HepG2 (cell line): ENCODE measurements at regions not wholly inside any gene's neighbourhood (a gene's known extent, or its start where the extent isn't known, plus 50 kb on each side); places are given as distances from the start of the nearest gene placed in this dataset.

Source experiments
- ATAC-seq: fragments of 200-7000 bp; cut with Tn5 transposase; 3 replicates; pipeline ENCODE4 v1.9.1; 2020; ENCODE audit warnings: mild to moderate bottlenecking, moderate library complexity
- BruUV-seq: library from RNA; stranded (reverse); fragments of 400-500 nt; replicated peaks from 2 replicates; lab custom pipeline; 2021; lab: Mats Ljungman, UMichigan
- CTCF ChIA-PET: fragments of 300-600 bp; formaldehyde crosslinking; extraction: SDS; loops from one replicate; lab custom pipeline; 2021; ENCODE audit warnings: low total read pairs, inconsistent platforms, low intra/inter-chr PET ratio; lab: Yijun Ruan, JAX
- POLR2A ChIA-PET: fragments of 350-600 bp; sonication (Branson Sonifier 250); formaldehyde crosslinking; loops from one replicate; lab custom pipeline; 2020; ENCODE audit warnings: antibody characterized with exemption, inconsistent platforms; lab: Yijun Ruan, JAX
- DNase-seq: peaks from one replicate; pipeline ENCODE4 v3.0.0-alpha.2; 2015; ENCODE audit warnings: low spot score
- FAIRE-seq: peaks from 3 replicates; lab custom pipeline; 2011; peaks lifted over from hg19 to GRCh38; lab: Jason Lieb, UNC
- H2AFZ ChIP-seq: one replicate; pipeline ENCODE4 v1.6.1; 2011; ENCODE audit warnings: low read length, inconsistent platforms
- H3K27ac ChIP-seq: fragments of 300-600 bp; 3 replicates; pipeline ENCODE4 v1.8.0; 2011; ENCODE audit warnings: mixed run types, mild to moderate bottlenecking, mixed read lengths, low read length, inconsistent platforms; ENCODE audit not compliant: insufficient read depth; ENCODE audit errors: extremely low read length
- H3K27me3 ChIP-seq, 2 experiments: fragments of 200-600 bp in 1 of 2; 2 replicates in 1 of 2; 3 replicates in 1 of 2; pipeline versions ENCODE4 v1.6.0 to v1.8.0; 2011; ENCODE audit warnings: low read length in 2 of 2, mild to moderate bottlenecking in 2 of 2, moderate library complexity in 2 of 2, inconsistent platforms in 1 of 2; ENCODE audit not compliant: insufficient read depth in 2 of 2, control insufficient read depth in 1 of 2
- H3K36me3 ChIP-seq, 2 experiments: fragments of 200-600 bp in 1 of 2; replicated peaks in 1 of 2; 2 replicates in 1 of 2; 3 replicates in 1 of 2; pipeline versions ENCODE4 v1.5.1 to v1.8.0; 2011; ENCODE audit warnings: low read length in 2 of 2, inconsistent platforms in 1 of 2; ENCODE audit not compliant: insufficient read depth in 2 of 2, control insufficient read depth in 1 of 2
- H3K4me1 ChIP-seq: 2 replicates; pipeline ENCODE4 v1.5.1; 2012; ENCODE audit warnings: low read length, inconsistent platforms; ENCODE audit not compliant: insufficient read depth
- H3K4me2 ChIP-seq: 2 replicates; pipeline ENCODE4 v1.6.0; 2011; ENCODE audit warnings: low read depth, low read length, inconsistent platforms
- H3K4me3 ChIP-seq, 3 experiments: fragments of 200-600 bp in 1 of 3; sonication (generic), shearing (Covaris generic) in 1 of 3; replicated peaks in 1 of 3; 2 replicates each; pipeline ENCODE4 v1.5.1; 2011 to 2016; ENCODE audit warnings: low read length in 3 of 3, inconsistent platforms in 2 of 3, low read depth in 2 of 3, mild to moderate bottlenecking in 2 of 3, control low read depth in 1 of 3, mixed read lengths in 1 of 3; ENCODE audit not compliant: insufficient read depth in 1 of 3
- H3K79me2 ChIP-seq: one replicate; pipeline ENCODE4 v1.6.1; 2011; ENCODE audit warnings: low read length, inconsistent platforms; ENCODE audit not compliant: insufficient read depth
- H3K9ac ChIP-seq: 2 replicates; pipeline ENCODE4 v1.6.0; 2011; ENCODE audit warnings: mild to moderate bottlenecking, low read depth, low read length, inconsistent platforms; ENCODE audit not compliant: insufficient read depth
- H3K9me3 ChIP-seq: 2 replicates; pipeline ENCODE4 v1.5.1; 2012; ENCODE audit warnings: mild to moderate bottlenecking, low read length
- H4K20me1 ChIP-seq: 2 replicates; pipeline ENCODE4 v1.6.0; 2011; ENCODE audit warnings: inconsistent platforms, mild to moderate bottlenecking, low read length, moderate library complexity; ENCODE audit not compliant: insufficient read depth
- BHLHE40 ChIP-seq: IDR thresholded peaks from 2 replicates; pipeline ENCODE4 v1.6.1; 2011; ENCODE audit warnings: low read length, improper control_type of control experiment
- BRF2 ChIP-seq: sonication (generic); formaldehyde crosslinking; IDR thresholded peaks from 2 replicates; pipeline ENCODE4 v1.8.1; 2022; ENCODE audit warnings: mild to moderate bottlenecking, missing genetic modification reagents
- GMEB2 ChIP-seq: IDR thresholded peaks from 2 replicates; pipeline ENCODE4 v1.6.1; 2016; ENCODE audit warnings: missing biosample characterization, missing genetic modification reagents, low read depth
- KDM1A ChIP-seq: IDR thresholded peaks from 2 replicates; pipeline ENCODE4 v1.6.1; 2016; ENCODE audit warnings: missing compliant biosample characterization
- MTA3 ChIP-seq: sonication (generic); formaldehyde crosslinking; IDR thresholded peaks from 2 replicates; pipeline ENCODE4 v1.4.0; 2020; ENCODE audit warnings: missing genetic modification reagents
- NFIB ChIP-seq: sonication (generic); formaldehyde crosslinking; IDR thresholded peaks from 2 replicates; pipeline ENCODE4 v1.9.0; 2021; ENCODE audit warnings: missing genetic modification reagents, mild to moderate bottlenecking, borderline replicate concordance
- NR1H2 ChIP-seq: sonication (generic); formaldehyde crosslinking; IDR thresholded peaks from 2 replicates; pipeline ENCODE4 v1.8.1; 2022; ENCODE audit warnings: low read depth, missing genetic modification reagents, borderline replicate concordance
- PCBP2 ChIP-seq: fragments of 200-400 bp; formaldehyde crosslinking; optimal IDR thresholded peaks from 2 replicates; pipeline ENCODE3; 2018; ENCODE audit warnings: low read length, low read depth; ENCODE audit not compliant: poor library complexity, severe bottlenecking
- RBM39 ChIP-seq: fragments of 200-400 bp; formaldehyde crosslinking; IDR thresholded peaks from one replicate; pipeline ENCODE4 v1.6.1; 2018; ENCODE audit warnings: antibody characterized with exemption, mild to moderate bottlenecking, low read depth, low read length; ENCODE audit not compliant: poor library complexity, severe bottlenecking
- RERE ChIP-seq: IDR thresholded peaks from 2 replicates; pipeline ENCODE4 v1.6.1; 2016; ENCODE audit warnings: low read depth, missing genetic modification reagents, missing compliant biosample characterization
- ZBTB1 ChIP-seq: sonication (generic); formaldehyde crosslinking; IDR thresholded peaks from 2 replicates; pipeline ENCODE4 v1.4.0; 2020; ENCODE audit warnings: missing genetic modification reagents, borderline replicate concordance
- ZC3H13 ChIP-seq: sonication (generic); formaldehyde crosslinking; IDR thresholded peaks from 2 replicates; pipeline ENCODE4 v1.8.1; 2023; ENCODE audit warnings: mild to moderate bottlenecking, missing genetic modification reagents, moderate library complexity
- ZMYM3 ChIP-seq: sonication (generic); formaldehyde crosslinking; IDR thresholded peaks from 2 replicates; pipeline ENCODE4 v1.5.1; 2020; ENCODE audit warnings: mild to moderate bottlenecking, missing genetic modification reagents
- ZNF362 ChIP-seq: sonication (generic); formaldehyde crosslinking; IDR thresholded peaks from 2 replicates; pipeline ENCODE4 v1.4.0; 2020; ENCODE audit warnings: missing genetic modification reagents, mild to moderate bottlenecking, borderline replicate concordance
- ZNF784 ChIP-seq: sonication (generic); formaldehyde crosslinking; IDR thresholded peaks from 2 replicates; pipeline ENCODE4 v1.5.1; 2020; ENCODE audit warnings: missing genetic modification reagents, mild to moderate bottlenecking, borderline replicate concordance
- WGBS: methylation state at CpG from one replicate; pipeline ENCODE4 v1.1.6; 2017; ENCODE audit warnings: low lambda C conversion rate; 5-methylcytosine and 5-hydroxymethylcytosine counted together
- in situ Hi-C: cut with HindIII; loops from 2 replicates; pipeline ENCODE4 v1.10.0; 2017; ENCODE audit warnings: low pct_unique_long_range_greater_than_20kb; ENCODE audit not compliant: extremely low pct_ligation_motif_present
- intact Hi-C: fragments of 100-400 bp; cut with micrococcal nuclease; formaldehyde crosslinking; loops from one replicate; pipeline ENCODE4 v1.10.0; 2022; ENCODE audit not compliant: unreplicated experiment

- no peaks in the 10 kb centered on the region for H3K9me3 ChIP-seq
- no TSS peak for BruUV-seq
- H3K36me3 ChIP-seq = no peaks in the 10 kb centered on the region
- intact Hi-C loops = no loop called here
- H3K9ac ChIP-seq = no peak overlapping the region
- POLR2A ChIA-PET = interaction anchor here (0.5 kb wide), 1 partner anchor 254 kb away, joined by 4 read pairs; no protein-coding TSS in a partner anchor
- no peaks in the 10 kb centered on the region for H3K4me1 ChIP-seq
- 52% methylated on average over 10 of the region's 10 CpGs for WGBS
- in situ Hi-C loops = no loop called here
- no peaks in the 10 kb centered on the region for H4K20me1 ChIP-seq
- no peak overlapping the region for H3K4me2 ChIP-seq
- no peak overlapping the region for H2AFZ ChIP-seq
- no peaks in the 10 kb centered on the region for H3K79me2 ChIP-seq
- H3K4me3 ChIP-seq = no peak overlapping the region
- no peak for TF ChIP-seq BHLHE40
- TF ChIP-seq RBM39 = no peak
- no peak for TF ChIP-seq RERE (CRISPR knock-in tag)
- TF ChIP-seq NFIB = no peak
- TF ChIP-seq BRF2 (CRISPR knock-in tag) = no peak
- TF ChIP-seq ZMYM3 (CRISPR knock-in tag) = no peak
- TF ChIP-seq GMEB2 (CRISPR knock-in tag) = no peak
- TF ChIP-seq KDM1A (CRISPR knock-in tag) = no peak
- TF ChIP-seq ZC3H13 (CRISPR knock-in tag) = no peak
- no peak for TF ChIP-seq ZNF784 (CRISPR knock-in tag)
- TF ChIP-seq NR1H2 (CRISPR knock-in tag) = no peak
- no peak for TF ChIP-seq PCBP2
- TF ChIP-seq ZNF362 (CRISPR knock-in tag) = no peak
- TF ChIP-seq MTA3 (CRISPR knock-in tag) = no peak
- no peak for TF ChIP-seq ZBTB1
- peaks cover 0 to 28% of the 10 kb centered on the region in 2 experiments; a peak in 3 of 5 replicates for H3K27me3 ChIP-seq
- DNase-seq (no peak), FAIRE-seq (no peak), ATAC-seq (no peak)
- CTCF ChIA-PET = no interaction called here
- no peak overlapping the region for H3K27ac ChIP-seq
Observed at GRCh38 chr20:51244466-51244865, 221.6 kb upstream of the KCNG1 start.
